Breast epithelium (tissue), 3 donors: ENCODE measurements at regions not wholly inside any gene's neighbourhood (a gene's known extent, or its start where the extent isn't known, plus 50 kb on each side); places are given as distances from the start of the nearest gene placed in this dataset.

Source experiments
- CTCF ChIP-seq, 3 donors: fragments of 450-650 bp; IDR thresholded peaks; one replicate each; pipeline ENCODE4 v1.5.1; 2016 to 2017; ENCODE audit warnings: antibody characterized with exemption in 3 of 3, mild to moderate bottlenecking in 3 of 3, moderate library complexity in 3 of 3
- POLR2A ChIP-seq: fragments of 450-650 bp; IDR thresholded peaks from one replicate; pipeline ENCODE4 v1.6.1; 2016; ENCODE audit warnings: antibody characterized with exemption, mild to moderate bottlenecking, moderate library complexity

GRCh38 chrX:16524316-16524715, 125.6 kb upstream of the S100G start:
- no peak for TF ChIP-seq CTCF (IDR thresholded peaks at IDR 0.05)
- no peak for TF ChIP-seq POLR2A
